ENCODE measurements at regions not wholly inside any gene's neighbourhood (a gene's known extent, or its start where the extent isn't known, plus 50 kb on each side); places are given as distances from the start of the nearest gene placed in this dataset.

DNA sequence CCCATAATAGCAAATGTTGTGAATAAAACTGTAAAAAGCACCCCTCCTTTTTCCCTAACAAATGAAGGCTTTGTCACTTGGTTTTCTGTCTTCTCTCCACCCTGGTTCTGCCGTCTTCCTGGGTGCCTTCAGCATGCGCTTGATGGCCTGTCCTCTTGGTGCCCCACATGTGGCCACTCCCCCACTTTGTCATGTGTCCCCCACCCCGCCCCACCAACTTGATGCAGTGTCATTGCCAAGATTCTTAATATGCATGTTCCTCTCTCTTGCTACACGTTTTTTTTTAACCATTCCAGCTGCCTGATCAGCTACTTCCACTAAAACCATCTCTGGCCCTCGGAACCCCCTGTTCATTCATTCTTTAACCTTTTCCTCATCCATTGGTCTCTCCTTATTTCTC, 340.3 kb downstream of the QKI start:
- no peak for TF ChIP-seq TAF1 (IDR thresholded peaks at IDR 0.05; ENCODE audit: borderline replicate concordance, insufficient read depth, low read length)
- no peak for TF ChIP-seq SIN3A (IDR thresholded peaks at IDR 0.05; ENCODE audit: borderline replicate concordance, insufficient read depth, low read length)
- TF ChIP-seq, protein P1, sequence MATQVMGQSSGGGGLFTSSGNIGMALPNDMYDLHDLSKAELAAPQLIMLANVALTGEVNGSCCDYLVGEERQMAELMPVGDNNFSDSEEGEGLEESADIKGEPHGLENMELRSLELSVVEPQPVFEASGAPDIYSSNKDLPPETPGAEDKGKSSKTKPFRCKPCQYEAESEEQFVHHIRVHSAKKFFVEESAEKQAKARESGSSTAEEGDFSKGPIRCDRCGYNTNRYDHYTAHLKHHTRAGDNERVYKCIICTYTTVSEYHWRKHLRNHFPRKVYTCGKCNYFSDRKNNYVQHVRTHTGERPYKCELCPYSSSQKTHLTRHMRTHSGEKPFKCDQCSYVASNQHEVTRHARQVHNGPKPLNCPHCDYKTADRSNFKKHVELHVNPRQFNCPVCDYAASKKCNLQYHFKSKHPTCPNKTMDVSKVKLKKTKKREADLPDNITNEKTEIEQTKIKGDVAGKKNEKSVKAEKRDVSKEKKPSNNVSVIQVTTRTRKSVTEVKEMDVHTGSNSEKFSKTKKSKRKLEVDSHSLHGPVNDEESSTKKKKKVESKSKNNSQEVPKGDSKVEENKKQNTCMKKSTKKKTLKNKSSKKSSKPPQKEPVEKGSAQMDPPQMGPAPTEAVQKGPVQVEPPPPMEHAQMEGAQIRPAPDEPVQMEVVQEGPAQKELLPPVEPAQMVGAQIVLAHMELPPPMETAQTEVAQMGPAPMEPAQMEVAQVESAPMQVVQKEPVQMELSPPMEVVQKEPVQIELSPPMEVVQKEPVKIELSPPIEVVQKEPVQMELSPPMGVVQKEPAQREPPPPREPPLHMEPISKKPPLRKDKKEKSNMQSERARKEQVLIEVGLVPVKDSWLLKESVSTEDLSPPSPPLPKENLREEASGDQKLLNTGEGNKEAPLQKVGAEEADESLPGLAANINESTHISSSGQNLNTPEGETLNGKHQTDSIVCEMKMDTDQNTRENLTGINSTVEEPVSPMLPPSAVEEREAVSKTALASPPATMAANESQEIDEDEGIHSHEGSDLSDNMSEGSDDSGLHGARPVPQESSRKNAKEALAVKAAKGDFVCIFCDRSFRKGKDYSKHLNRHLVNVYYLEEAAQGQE (IDR thresholded peaks at IDR 0.05; ENCODE audit: insufficient read depth in 1 of 2, low read depth in 2 of 2, low read length in 2 of 2) = no peak
- no peak for TF ChIP-seq POLR2AphosphoS5 (IDR thresholded peaks at IDR 0.05; ENCODE audit: low read depth, low read length)
- TF ChIP-seq FOXP2 (optimal IDR thresholded peaks at IDR 0.05; ENCODE audit: borderline replicate concordance, extremely low read depth, extremely low read length, insufficient read depth) = no peak

DNA sequence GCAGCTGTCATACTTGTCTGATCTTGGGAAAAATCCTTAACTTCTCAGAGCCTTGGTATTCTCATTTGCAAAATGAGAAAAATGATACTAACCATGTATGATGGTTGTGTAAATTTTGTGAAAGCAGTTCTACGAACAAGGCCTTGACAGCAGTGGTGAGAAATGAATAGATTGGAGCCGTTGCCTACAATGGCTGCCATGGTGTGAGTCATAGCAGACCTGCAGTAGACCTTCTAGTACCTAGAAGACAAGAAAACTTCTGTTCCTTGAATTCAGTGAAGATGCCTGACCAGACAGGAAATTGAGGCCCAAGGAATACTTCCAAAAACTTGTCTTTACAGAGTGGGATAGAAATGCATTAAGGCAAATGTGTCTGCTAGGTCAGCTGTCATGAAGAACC, 338.9 kb downstream of the QKI start:
- TF ChIP-seq FOXP2 (optimal IDR thresholded peaks at IDR 0.05; ENCODE audit: borderline replicate concordance, extremely low read depth, extremely low read length, insufficient read depth) (no peak), TAF1 (IDR thresholded peaks at IDR 0.05; ENCODE audit: borderline replicate concordance, insufficient read depth, low read length) (no peak), POLR2AphosphoS5 (IDR thresholded peaks at IDR 0.05; ENCODE audit: low read depth, low read length) (no peak), SIN3A (IDR thresholded peaks at IDR 0.05; ENCODE audit: borderline replicate concordance, insufficient read depth, low read length) (no peak)
- TF ChIP-seq, protein P1 (IDR thresholded peaks at IDR 0.05; ENCODE audit: insufficient read depth in 1 of 2, low read depth in 2 of 2, low read length in 2 of 2) = no peak

DNA sequence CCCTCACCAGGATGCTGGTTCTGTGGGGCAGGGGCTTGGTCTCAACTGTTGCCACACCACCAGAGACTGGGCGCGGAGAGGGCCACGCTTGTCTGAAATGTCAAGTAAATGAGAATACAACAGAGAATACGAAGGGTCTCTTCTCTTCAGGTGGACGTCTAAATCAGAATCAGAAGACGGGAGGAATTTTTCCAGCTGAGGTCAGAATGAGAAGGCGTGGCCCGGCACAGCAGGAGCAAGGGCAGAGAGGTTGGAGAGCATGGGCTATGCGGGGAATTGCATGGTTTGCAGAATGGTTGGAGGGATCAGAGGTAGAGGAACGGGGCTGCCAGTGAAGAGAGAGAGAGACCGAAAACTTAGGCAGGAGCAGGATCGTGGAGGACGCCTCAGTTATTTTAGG, 337.9 kb downstream of the QKI start:
- no peak for TF ChIP-seq FOXP2 (optimal IDR thresholded peaks at IDR 0.05; ENCODE audit: borderline replicate concordance, extremely low read depth, extremely low read length, insufficient read depth)

DNA sequence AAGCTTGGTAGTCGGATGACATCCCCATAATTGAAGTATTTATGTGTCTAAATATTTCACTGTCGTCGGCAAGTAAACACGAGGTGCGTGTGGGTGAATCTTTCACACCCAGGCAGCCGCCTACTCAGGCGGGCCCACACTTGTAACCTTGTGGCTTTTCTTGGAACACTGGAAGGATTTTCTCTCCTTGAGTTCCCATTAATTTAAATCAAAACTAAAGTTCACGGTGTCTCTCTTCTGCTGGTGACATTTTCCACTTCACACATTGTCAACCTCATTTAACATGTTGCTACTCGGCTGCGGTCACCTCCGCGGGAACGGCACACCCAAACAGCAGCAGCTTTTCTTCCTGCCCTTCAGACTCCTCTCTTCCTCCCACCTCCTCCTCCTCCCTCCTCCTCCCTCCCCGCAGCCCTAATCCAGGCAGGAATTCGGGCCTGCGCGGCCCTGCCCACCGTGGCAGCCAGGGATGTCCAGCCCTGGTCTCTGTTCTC, 336.6 kb downstream of the QKI start:
- no peak for TF ChIP-seq SIN3A (IDR thresholded peaks at IDR 0.05; ENCODE audit: borderline replicate concordance, insufficient read depth, low read length)
- TF ChIP-seq FOXP2 (optimal IDR thresholded peaks at IDR 0.05; ENCODE audit: borderline replicate concordance, extremely low read depth, extremely low read length, insufficient read depth) = no peak
- TF ChIP-seq TAF1 (IDR thresholded peaks at IDR 0.05; ENCODE audit: borderline replicate concordance, insufficient read depth, low read length) = no peak
- no peak for TF ChIP-seq POLR2AphosphoS5 (IDR thresholded peaks at IDR 0.05; ENCODE audit: low read depth, low read length)
- TF ChIP-seq, protein P1 (IDR thresholded peaks at IDR 0.05; ENCODE audit: insufficient read depth in 1 of 2, low read depth in 2 of 2, low read length in 2 of 2) = no peak

DNA sequence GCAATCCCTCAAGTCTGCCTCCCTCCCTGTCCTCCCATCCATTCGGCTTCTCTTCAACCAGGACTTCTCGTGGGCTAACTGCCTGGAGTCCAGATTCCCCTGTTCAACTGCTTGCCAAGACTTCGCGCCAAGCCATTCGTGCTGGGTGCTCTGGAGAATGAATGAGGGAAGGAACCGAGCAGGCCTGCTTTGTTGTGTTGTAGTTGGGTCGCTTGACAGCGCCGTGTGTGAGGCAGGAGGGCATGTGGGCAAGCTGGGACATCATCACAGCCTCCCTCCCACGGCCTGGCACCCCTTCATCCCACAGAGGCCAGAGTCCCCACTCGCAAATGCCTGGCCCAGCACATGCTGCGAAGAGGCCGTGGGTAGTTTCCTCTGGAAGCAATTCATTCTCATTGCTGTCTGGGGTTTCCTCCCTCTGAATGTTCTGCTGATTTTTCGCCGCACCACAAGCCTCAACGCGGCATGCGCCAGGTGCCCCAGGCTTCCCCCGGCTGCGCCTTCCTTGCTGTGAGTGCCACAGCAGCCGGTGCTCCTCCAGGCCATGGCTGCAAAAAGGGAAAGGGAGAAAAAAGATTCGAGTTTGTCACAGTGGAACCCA, 336.0 kb downstream of the QKI start:
- no peak for TF ChIP-seq FOXP2 (optimal IDR thresholded peaks at IDR 0.05; ENCODE audit: borderline replicate concordance, extremely low read depth, extremely low read length, insufficient read depth)

DNA sequence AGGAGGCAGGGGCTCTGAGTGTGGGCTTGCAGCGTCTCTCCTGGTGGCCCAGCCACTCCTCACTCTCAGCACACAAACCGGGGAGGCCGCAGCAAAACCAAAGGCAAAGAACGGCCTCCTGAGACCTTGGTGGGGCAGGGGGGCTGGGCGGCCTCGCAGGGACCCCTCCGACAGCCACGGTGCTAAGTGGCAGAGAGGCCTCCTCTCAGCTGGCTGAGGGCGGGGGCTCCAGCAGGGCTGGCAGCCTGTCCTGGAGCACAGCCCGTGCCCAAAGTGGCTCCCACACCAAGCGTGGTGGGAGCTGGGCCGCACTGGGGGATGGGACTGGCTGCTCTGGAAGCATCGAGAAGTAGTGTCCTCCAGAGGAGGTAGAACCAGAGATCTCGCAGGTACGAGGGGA, 334.4 kb downstream of the QKI start:
- TF ChIP-seq SIN3A (IDR thresholded peaks at IDR 0.05; ENCODE audit: borderline replicate concordance, insufficient read depth, low read length) (no peak), FOXP2 (optimal IDR thresholded peaks at IDR 0.05; ENCODE audit: borderline replicate concordance, extremely low read depth, extremely low read length, insufficient read depth) (no peak), POLR2AphosphoS5 (IDR thresholded peaks at IDR 0.05; ENCODE audit: low read depth, low read length) (no peak), TAF1 (IDR thresholded peaks at IDR 0.05; ENCODE audit: borderline replicate concordance, insufficient read depth, low read length) (no peak)
- TF ChIP-seq, protein P1 (IDR thresholded peaks at IDR 0.05; ENCODE audit: insufficient read depth in 1 of 2, low read depth in 2 of 2, low read length in 2 of 2) = no peak
